Stimulated activated naive B cell treated with anti-CD40 and anti-IgM and Interleukin-4, amounts not matched to agents 10 μg/mL and 1 μg/mL and 100 μg/mL, for 72 hours (primary cell): ENCODE measurements at regions not wholly inside any gene's neighbourhood (a gene's known extent, or its start where the extent isn't known, plus 50 kb on each side); places are given as distances from the start of the nearest gene placed in this dataset.

Source experiments
- ATAC-seq, 2 donors: fragments of 150-1000 bp; cut with Tn5 transposase; replicated peaks; 2 replicates each; pipeline ENCODE4 v1.10.0; 2021; ENCODE audit warnings: moderate library complexity in 1 of 2
- DNase-seq: peaks from one replicate; pipeline ENCODE4 v3.0.0; 2021
- H3K27ac Mint-ChIP-seq: one replicate; pipeline ENCODE4 v1.8.0; 2022; ENCODE audit warnings: mild to moderate bottlenecking, mixed read lengths
- H3K27me3 Mint-ChIP-seq, 2 donors: one replicate each; pipeline ENCODE4 v1.8.0; 2022; ENCODE audit warnings: mixed read lengths in 2 of 2
- H3K36me3 Mint-ChIP-seq, 2 donors: one replicate each; pipeline ENCODE4 v1.8.0; 2022; ENCODE audit warnings: mixed read lengths in 2 of 2, mild to moderate bottlenecking in 1 of 2
- H3K4me1 Mint-ChIP-seq, 2 donors: one replicate each; pipeline ENCODE4 v1.8.0; 2022; ENCODE audit warnings: mixed read lengths in 2 of 2, mild to moderate bottlenecking in 1 of 2
- H3K4me3 Mint-ChIP-seq, 2 donors: one replicate each; pipeline ENCODE4 v1.8.0; 2022; ENCODE audit warnings: mild to moderate bottlenecking in 2 of 2, mixed read lengths in 2 of 2, moderate library complexity in 1 of 2
- H3K9me3 Mint-ChIP-seq, 2 donors: one replicate each; pipeline ENCODE4 v1.8.0; 2022; ENCODE audit warnings: mixed read lengths in 2 of 2, mild to moderate bottlenecking in 1 of 2

GRCh38 chr1:234692966-234693580 is 83.1 kb upstream of the IRF2BP2 start:
- ATAC-seq (no peak), DNase-seq (no peak)
- Mint-ChIP-seq H3K27me3 (peaks cover 0 to 4% of the 10 kb centered on the region in 2 donors), H3K27ac (no peak overlapping the region), H3K9me3 (peaks cover 0 to 1% of the 10 kb centered on the region in 2 donors), H3K4me3 (no peak overlapping the region), H3K36me3 (peaks cover 0 to 5% of the 10 kb centered on the region in 2 donors), H3K4me1 (peaks cover 17 to 24% of the 10 kb centered on the region in 2 donors)

- Mint-ChIP-seq H3K4me3 (no peak overlapping the region), H3K27me3 (no peaks in the 10 kb centered on the region), H3K9me3 (peaks cover 0 to 1% of the 10 kb centered on the region in 2 donors), H3K36me3 (peaks cover 0 to 5% of the 10 kb centered on the region in 2 donors), H3K4me1 (peaks cover 12 to 16% of the 10 kb centered on the region in 2 donors), H3K27ac (no peak overlapping the region)
- ATAC-seq (peak in 1 of 2 donors; percentile 39), DNase-seq (no peak)
Measured at GRCh38 chr1:234691567-234691966, 81.6 kb upstream of the IRF2BP2 start.

GRCh38 chr1:234690872-234691271 is 80.9 kb upstream of the IRF2BP2 start:
- peaks cover 0 to 7% of the 10 kb centered on the region in 2 donors for H3K36me3 Mint-ChIP-seq
- H3K27me3 Mint-ChIP-seq, result no peaks in the 10 kb centered on the region
- DNase-seq (no peak), ATAC-seq (no peak)
- peaks cover 2 to 3% of the 10 kb centered on the region in 2 donors for H3K9me3 Mint-ChIP-seq
- no peak overlapping the region for H3K4me3 Mint-ChIP-seq
- H3K27ac Mint-ChIP-seq, result no peak overlapping the region
- H3K4me1 Mint-ChIP-seq, result peaks cover 6 to 10% of the 10 kb centered on the region in 2 donors

- peaks cover 0 to 7% of the 10 kb centered on the region in 2 donors for H3K36me3 Mint-ChIP-seq
- no peak for ATAC-seq
Measured at GRCh38 chr1:234689236-234689635, 79.3 kb upstream of the IRF2BP2 start.

GRCh38 chr1:234687011-234687410 is 77.0 kb upstream of the IRF2BP2 start:
- H3K4me3 Mint-ChIP-seq, result no peak overlapping the region
- peaks cover 3 to 7% of the 10 kb centered on the region in 2 donors for H3K9me3 Mint-ChIP-seq
- ATAC-seq, result no peak
- H3K27me3 Mint-ChIP-seq, result no peaks in the 10 kb centered on the region
- H3K27ac Mint-ChIP-seq, result no peak overlapping the region
- no peaks in the 10 kb centered on the region for H3K4me1 Mint-ChIP-seq
- H3K36me3 Mint-ChIP-seq, result peaks cover 0 to 7% of the 10 kb centered on the region in 2 donors
- no peak for DNase-seq

More at GRCh38 chr1:234689236-234689635, 79.3 kb upstream of the IRF2BP2 start:
- peaks cover 3 to 7% of the 10 kb centered on the region in 2 donors for H3K9me3 Mint-ChIP-seq
- H3K27me3 Mint-ChIP-seq, result no peaks in the 10 kb centered on the region
- H3K4me3 Mint-ChIP-seq, result no peak overlapping the region
- no peaks in the 10 kb centered on the region for H3K4me1 Mint-ChIP-seq
- H3K27ac Mint-ChIP-seq, result no peak overlapping the region
- DNase-seq, result no peak

- no peak overlapping the region for H3K27ac Mint-ChIP-seq
- H3K4me3 Mint-ChIP-seq, result no peak overlapping the region
- peaks cover 3 to 7% of the 10 kb centered on the region in 2 donors for H3K9me3 Mint-ChIP-seq
- no peaks in the 10 kb centered on the region for H3K27me3 Mint-ChIP-seq
- ATAC-seq, result no peak
- no peak for DNase-seq
- H3K4me1 Mint-ChIP-seq, result no peaks in the 10 kb centered on the region
- peaks cover 0 to 7% of the 10 kb centered on the region in 2 donors for H3K36me3 Mint-ChIP-seq
Measured at GRCh38 chr1:234686035-234686434, 76.1 kb upstream of the IRF2BP2 start.

- Mint-ChIP-seq H3K36me3 (peaks cover 0 to 7% of the 10 kb centered on the region in 2 donors), H3K4me3 (no peak overlapping the region), H3K9me3 (peaks cover 3 to 7% of the 10 kb centered on the region in 2 donors), H3K27ac (no peak overlapping the region), H3K4me1 (no peaks in the 10 kb centered on the region), H3K27me3 (no peaks in the 10 kb centered on the region)
- ATAC-seq, result no peak
- DNase-seq, result no peak
Measured at GRCh38 chr1:234684856-234685255, 74.9 kb upstream of the IRF2BP2 start.

- H3K36me3 Mint-ChIP-seq, result peaks cover 0 to 7% of the 10 kb centered on the region in 2 donors
- H3K27me3 Mint-ChIP-seq, result no peaks in the 10 kb centered on the region
- no peak overlapping the region for H3K27ac Mint-ChIP-seq
- ATAC-seq (no peak), DNase-seq (no peak)
- no peaks in the 10 kb centered on the region for H3K4me1 Mint-ChIP-seq
- no peak overlapping the region for H3K4me3 Mint-ChIP-seq
- H3K9me3 Mint-ChIP-seq, result peaks cover 3 to 7% of the 10 kb centered on the region in 2 donors
Measured at GRCh38 chr1:234683861-234684632, 74.1 kb upstream of the IRF2BP2 start.

- Mint-ChIP-seq H3K27ac (no peak overlapping the region), H3K4me3 (no peak overlapping the region), H3K4me1 (no peaks in the 10 kb centered on the region), H3K9me3 (peaks cover 3 to 7% of the 10 kb centered on the region in 2 donors), H3K27me3 (no peaks in the 10 kb centered on the region), H3K36me3 (peaks cover 0 to 7% of the 10 kb centered on the region in 2 donors)
- ATAC-seq, result no peak
- no peak for DNase-seq
Measured at GRCh38 chr1:234683127-234683860, 73.3 kb upstream of the IRF2BP2 start.

- Mint-ChIP-seq H3K27me3 (no peaks in the 10 kb centered on the region), H3K4me3 (no peak overlapping the region), H3K4me1 (no peaks in the 10 kb centered on the region), H3K36me3 (peaks cover 0 to 7% of the 10 kb centered on the region in 2 donors), H3K27ac (no peak overlapping the region), H3K9me3 (peaks cover 3 to 7% of the 10 kb centered on the region in 2 donors)
- DNase-seq (no peak), ATAC-seq (no peak)
Measured at GRCh38 chr1:234681990-234682389, 72.0 kb upstream of the IRF2BP2 start.

- ATAC-seq, result no peak
- Mint-ChIP-seq H3K27ac (no peak overlapping the region), H3K9me3 (peaks cover 3 to 7% of the 10 kb centered on the region in 2 donors)
Measured at GRCh38 chr1:234681065-234681464, 71.1 kb upstream of the IRF2BP2 start.

GRCh38 chr1:234680331-234680904 is 70.4 kb upstream of the IRF2BP2 start:
- no peak for DNase-seq
- peaks cover 0 to under 1% of the 10 kb centered on the region in 2 donors for H3K9me3 Mint-ChIP-seq
- H3K4me1 Mint-ChIP-seq, result peaks cover 2 to 12% of the 10 kb centered on the region in 2 donors
- H3K27ac Mint-ChIP-seq, result no peak overlapping the region
- no peak overlapping the region for H3K4me3 Mint-ChIP-seq
- peaks cover 0 to under 1% of the 10 kb centered on the region in 2 donors for H3K36me3 Mint-ChIP-seq
- no peak for ATAC-seq
- no peaks in the 10 kb centered on the region for H3K27me3 Mint-ChIP-seq

More at GRCh38 chr1:234681065-234681464, 71.1 kb upstream of the IRF2BP2 start:
- Mint-ChIP-seq H3K4me1 (peaks cover 2 to 5% of the 10 kb centered on the region in 2 donors), H3K36me3 (peaks cover 0 to 7% of the 10 kb centered on the region in 2 donors), H3K27me3 (no peaks in the 10 kb centered on the region), H3K4me3 (no peak overlapping the region)
- DNase-seq, result no peak

- DNase-seq (peak; percentile 31), ATAC-seq (peak; percentile 85 to 90)
- H3K4me1 Mint-ChIP-seq, result peaks cover 15 to 25% of the 10 kb centered on the region in 2 donors
- H3K27me3 Mint-ChIP-seq, result no peaks in the 10 kb centered on the region
- H3K9me3 Mint-ChIP-seq, result no peaks in the 10 kb centered on the region
- peak overlapping the region; percentile 84 for H3K4me3 Mint-ChIP-seq
- H3K27ac Mint-ChIP-seq, result peak overlapping the region; percentile 72
- no peaks in the 10 kb centered on the region for H3K36me3 Mint-ChIP-seq
Measured at GRCh38 chr1:234676103-234676594, 66.2 kb upstream of the IRF2BP2 start.

- Mint-ChIP-seq H3K36me3 (no peaks in the 10 kb centered on the region), H3K27me3 (no peaks in the 10 kb centered on the region), H3K4me3 (peak overlapping the region in 1 of 2 donors; percentile 84), H3K27ac (no peak overlapping the region), H3K9me3 (no peaks in the 10 kb centered on the region), H3K4me1 (peaks cover 19 to 30% of the 10 kb centered on the region in 2 donors)
- ATAC-seq (no peak), DNase-seq (no peak)
Measured at GRCh38 chr1:234675572-234675971, 65.6 kb upstream of the IRF2BP2 start.
